Fibroblast of skin of left quadriceps (primary cell): ENCODE measurements at regions not wholly inside any gene's neighbourhood (a gene's known extent, or its start where the extent isn't known, plus 50 kb on each side); places are given as distances from the start of the nearest gene placed in this dataset.
A peak's percentile ranks its signal among the peaks of the same experiment; 100 is the strongest.

Experiments used
- DNase-seq, 2 experiments: peaks; one replicate each; pipeline ENCODE4 v3.0.0-alpha.2; 2013; ENCODE audit warnings: low read depth in 2 of 2

- DNase-seq = no peak
These were observed 79.3 kb downstream of the PCTP start for GRCh38 chr17:55829995-55830612.

DNA sequence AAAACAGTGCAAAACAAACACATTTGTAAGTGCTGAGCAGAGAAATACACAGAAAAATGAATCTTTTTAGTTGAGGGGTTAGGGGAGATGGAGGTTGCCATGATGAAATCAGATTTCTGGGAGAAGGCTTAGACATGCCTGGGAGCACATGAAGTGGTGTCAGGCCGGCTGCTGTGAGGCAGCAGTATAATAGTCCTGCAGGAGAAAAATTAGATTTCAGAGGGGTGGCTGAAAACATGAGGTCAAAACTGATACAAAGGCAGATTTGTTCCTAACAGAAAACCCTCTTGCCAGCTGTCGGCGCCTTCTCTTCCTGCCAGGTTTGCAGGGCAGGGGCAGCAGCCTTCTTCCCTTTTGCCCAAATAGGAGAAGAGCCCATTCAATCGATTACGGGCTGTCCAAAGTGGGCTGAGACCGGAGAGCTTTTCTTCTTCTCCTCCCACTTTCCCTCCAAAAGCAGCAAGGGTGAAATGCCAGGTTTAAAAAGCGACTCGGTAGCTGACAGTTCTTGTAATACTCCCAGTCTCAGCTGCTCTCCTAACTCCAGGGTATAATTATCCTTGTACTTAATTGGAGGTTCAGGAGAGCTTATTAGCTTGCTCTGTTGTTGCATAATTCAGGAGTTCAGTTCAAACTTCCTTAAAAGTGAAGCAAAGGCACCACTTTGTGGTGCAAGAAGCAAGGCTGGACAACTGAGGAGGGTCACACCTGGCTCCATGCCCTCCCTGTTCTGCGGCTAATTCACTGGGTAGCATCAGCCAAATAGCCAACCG is 80.0 kb downstream of the PCTP start:
- no peak for DNase-seq

DNA sequence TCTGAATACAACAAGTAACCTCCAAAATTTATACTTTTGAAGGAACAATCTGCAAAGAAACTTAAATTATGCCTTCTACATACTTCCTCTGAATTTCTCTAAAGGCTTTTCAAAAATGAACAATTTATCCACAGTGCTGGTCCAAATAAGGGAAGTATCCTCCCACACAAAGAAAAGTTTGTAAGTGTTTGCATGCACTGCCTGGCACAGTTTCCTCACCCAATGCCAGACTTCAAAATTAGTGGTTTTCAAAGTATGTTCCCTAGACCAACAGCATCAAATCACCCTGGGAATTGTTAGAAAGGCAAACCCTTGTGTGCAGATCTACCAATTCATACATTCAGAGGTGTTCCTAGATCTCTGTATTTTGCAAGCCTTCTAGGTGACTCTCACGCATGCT is 82.5 kb downstream of the PCTP start:
- no peak for DNase-seq

DNA sequence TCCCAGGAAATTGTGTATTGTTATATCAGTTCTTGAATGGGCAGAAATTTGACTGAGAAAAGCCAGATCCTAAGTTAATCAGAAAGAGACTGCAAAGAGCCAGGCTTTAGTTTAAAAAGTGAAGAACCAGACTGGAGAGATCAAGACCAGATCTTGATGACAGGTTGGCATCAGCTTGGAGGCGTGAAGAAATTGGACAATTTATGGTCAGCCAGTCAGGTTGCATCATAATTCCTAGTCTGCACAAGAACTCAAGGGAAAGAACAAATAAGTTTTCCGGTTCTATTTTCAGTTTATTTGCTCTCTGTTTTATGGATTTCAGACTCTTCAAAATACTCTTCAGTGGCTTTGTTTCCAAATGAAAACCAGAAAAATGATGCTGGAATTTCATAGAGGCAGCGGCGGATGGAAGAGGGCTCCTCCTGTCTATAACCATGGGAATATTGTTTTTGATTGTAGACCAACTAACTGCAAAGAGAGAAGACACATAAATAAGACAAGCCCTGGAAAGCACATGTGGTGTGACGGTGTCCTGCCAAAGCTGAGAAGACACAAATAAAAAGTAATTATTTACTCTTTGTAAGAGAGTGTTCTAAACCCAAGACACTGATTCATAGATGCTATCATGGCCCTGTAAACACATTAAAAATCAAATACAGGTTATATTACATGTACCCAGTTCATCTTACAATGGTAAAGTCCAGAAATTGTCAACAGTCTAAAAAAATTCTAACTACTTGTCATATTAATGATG is 91.7 kb downstream of the PCTP start:
- DNase-seq = no peak

DNA sequence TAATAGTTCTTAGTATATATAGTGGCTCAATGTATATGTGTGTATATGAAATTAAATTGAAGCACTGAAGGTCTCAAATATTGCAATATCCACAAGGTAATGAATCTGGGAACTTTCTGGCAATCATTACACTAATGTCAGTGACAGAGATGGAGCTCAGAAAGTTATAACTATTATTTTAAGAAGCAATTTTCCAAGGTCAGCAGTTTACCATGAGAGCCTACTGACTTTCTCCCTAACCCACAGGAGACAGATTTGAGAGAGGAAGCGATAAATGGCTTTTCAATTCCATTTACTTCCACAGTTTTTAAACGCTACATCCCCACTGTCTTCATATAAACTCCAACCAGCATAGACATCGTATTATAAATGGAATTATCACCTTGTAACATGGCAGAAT is 92.9 kb downstream of the PCTP start:
- DNase-seq = no peak

DNA sequence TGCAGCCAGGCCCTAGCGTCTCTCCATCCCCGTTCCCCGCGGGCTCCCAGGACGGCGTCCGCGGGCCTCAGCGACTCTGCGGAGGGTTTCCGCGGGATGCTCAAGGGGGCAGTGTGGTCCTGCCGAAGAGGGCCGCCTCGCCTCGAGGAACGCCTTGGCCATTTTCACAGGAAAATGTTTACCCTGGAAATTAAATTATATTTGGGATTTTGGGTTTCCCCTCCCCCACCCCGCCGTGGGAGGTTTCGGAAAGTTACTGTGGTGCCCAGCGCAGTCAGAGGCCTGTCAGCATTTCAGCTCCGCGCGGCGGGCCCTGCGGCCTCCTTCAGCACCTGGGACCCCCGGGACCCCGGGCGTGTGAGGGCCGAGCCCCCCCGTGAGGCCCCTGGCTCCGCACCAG is 94.5 kb downstream of the PCTP start:
- peak; percentile 18 for DNase-seq

GRCh38 chr17:55846745-55847144 is 95.9 kb downstream of the PCTP start:
- no peak for DNase-seq

GRCh38 chr17:55852734-55853133 is 101.9 kb downstream of the PCTP start:
- no peak for DNase-seq

- no peak for DNase-seq
These were observed 108.5 kb downstream of the PCTP start for GRCh38 chr17:55859301-55859795.

DNA sequence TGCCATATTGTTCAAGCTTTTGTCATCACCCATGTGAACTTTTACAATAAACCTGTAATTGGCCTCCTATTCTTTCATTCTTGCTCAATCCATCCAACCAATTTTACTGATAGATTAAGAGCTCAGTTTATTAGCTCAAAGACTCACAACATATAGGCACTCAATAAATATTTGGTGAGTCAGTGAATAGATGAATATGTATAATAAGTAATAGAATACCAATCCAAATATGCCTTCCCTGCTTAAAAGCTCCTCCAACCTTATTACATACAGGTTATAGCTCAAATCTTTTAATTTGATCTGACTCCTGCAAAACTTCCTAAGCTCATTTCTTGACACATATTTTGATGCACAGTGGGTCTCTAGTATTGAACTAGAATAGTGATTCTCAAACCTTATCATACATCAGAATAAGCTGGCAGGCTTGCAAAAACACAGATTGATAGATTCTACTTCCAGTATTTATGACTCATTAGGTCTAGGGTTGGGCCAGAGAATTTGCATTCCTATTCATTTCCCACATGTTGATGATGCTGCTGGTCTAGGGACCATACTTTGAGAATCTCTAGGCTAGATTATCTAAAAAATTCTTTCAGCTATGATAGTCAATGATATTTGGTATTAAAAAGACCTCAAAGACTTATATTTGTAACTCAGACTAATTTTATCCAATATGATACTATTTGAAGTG is 114.4 kb downstream of the PCTP start:
- DNase-seq = no peak

DNA sequence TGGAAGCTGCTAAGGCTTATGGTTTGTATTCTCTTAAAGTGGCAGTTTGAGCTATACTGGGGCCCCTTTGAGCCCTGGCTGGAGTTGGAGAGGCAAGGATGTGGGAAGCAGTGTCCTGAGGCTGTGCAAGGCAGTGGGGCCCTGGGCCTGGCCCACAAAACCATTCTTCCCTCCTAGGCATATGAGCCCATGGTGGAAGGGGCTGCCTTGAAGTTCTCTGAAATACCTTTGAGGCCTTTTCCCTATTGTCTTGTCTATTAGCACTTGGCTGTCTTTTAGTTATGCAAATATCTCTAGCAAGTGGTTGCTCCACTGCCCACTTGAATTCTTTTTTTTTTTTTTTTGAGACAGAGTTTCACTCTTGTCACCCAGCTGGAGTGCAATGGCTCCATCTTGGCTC is 119.2 kb downstream of the PCTP start:
- DNase-seq = no peak

DNA sequence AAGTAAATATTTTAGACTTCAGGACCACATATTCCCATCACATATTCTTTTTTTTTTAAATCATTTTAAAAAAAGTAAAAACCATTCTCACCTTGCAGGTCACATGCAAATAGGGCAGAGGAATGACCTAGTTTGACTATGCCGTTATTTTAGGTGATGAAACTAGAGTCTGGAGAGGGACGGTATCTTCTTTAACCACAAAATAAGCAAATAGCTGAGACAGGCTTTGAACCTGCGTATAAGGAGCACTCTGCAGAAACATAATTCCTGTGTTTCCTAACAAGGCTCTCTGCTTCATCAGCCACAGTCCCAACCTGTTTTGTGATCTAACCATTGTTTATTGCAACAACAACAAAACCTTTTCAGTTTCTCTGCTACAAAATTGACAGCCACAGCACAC is 121.5 kb downstream of the PCTP start:
- no peak for DNase-seq

GRCh38 chr17:55873017-55873758 is 122.3 kb downstream of the PCTP start:
- DNase-seq = no peak

DNA sequence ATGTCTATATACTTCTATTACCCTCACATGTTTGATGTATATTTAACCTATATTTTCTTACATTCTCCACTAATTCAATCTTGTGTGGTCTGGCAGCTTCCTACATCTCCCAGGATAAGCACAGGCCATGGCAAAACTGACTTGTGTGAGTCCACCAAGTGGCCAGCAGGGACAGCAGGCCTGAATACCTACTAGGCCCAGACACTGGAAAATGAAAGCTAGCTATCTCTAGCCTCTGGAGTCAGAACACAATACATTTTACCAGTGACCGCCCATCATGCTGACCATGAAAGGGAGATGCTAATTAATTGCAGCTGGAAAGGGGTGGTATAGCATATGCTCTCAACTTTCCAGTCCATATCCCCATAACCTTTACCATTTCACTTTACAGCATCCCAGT is 132.3 kb downstream of the PCTP start:
- DNase-seq = no peak

- no peak for DNase-seq
These were observed 136.7 kb downstream of the PCTP start for GRCh38 chr17:55887531-55887930.

GRCh38 chr17:55889271-55889670 is 138.4 kb downstream of the PCTP start:
- no peak for DNase-seq

DNA sequence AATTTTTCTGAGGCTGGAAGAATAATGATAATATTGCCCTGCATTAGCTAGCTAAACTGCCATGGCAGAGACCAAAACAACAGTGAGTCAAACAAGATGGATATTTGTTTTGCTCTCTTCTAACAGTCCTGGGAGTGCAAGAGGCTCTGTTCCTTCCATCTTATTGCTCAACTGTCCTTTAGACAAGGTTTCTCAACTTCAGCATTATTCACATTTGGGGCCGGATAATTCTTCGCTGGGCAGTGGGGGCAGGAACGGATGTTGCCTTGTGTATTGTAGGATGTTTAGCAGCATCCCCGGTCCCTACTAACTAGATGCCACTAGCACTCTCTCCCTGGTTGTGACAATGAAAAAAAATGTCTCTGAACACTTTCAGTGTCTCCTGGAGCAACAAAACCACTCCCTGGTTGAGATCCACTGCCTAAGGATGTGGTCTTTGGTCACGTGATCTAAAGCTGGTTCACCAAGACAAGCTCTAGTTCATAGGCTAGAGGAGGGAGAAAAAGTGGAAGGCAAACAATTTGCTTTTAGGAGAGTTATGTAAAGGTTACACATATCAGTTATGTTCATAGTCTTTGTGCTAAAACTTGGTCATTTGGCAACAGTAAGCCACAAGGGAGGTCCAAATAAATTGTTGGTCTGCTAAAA is 144.4 kb downstream of the PCTP start:
- no peak for DNase-seq

DNA sequence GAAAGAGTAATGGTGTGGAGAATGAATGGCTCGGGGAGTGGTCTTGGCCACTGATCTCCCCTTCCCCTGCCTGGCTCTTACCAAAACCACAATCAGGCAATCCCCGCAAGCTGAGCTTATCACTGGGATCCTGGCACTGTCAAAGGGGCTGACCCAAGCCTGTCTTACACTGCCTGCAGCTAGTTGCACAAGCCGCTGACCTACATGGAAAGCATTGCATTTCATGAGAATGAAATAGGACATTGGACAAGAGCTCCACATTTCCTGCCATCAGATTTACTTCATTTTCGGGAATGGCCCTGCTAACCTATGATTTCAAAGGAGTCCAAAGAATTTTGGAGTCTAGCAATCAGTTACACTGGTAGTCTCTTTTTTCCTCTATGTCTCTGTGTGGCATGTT is 146.4 kb downstream of the PCTP start:
- no peak for DNase-seq

GRCh38 chr17:55898195-55898594 is 147.3 kb downstream of the PCTP start:
- no peak for DNase-seq

GRCh38 chr17:55900188-55900587 is 149.3 kb downstream of the PCTP start:
- no peak for DNase-seq
